HG03571 (cell line): ENCODE measurements at regions not wholly inside any gene's neighbourhood (a gene's known extent, or its start where the extent isn't known, plus 50 kb on each side); places are given as distances from the start of the nearest gene placed in this dataset.
"Not testable (repeated sequence)": the region's sequence is repeated elsewhere in the genome, so short reads cannot be mapped to it uniquely, and the experiment has no call there.

Experiments used
- ATAC-seq: cut with Tn5 transposase; IDR thresholded peaks from one replicate; pipeline ENCODE4 v1.9.1; 2021; ENCODE audit not compliant: unreplicated experiment

- ATAC-seq: not testable (repeated sequence)
Observed at GRCh38 chr9:7626571-7627029, 173.0 kb downstream of the DMAC1 start.

- ATAC-seq: no peak
Observed at GRCh38 chr9:7622481-7622880, 177.1 kb downstream of the DMAC1 start.

- no peak for ATAC-seq
Observed at GRCh38 chr9:7615344-7615743, 184.2 kb downstream of the DMAC1 start.

- no peak for ATAC-seq
Observed at GRCh38 chr9:7613931-7614330, 185.6 kb downstream of the DMAC1 start.

GRCh38 chr9:7608261-7608660, 191.3 kb downstream of the DMAC1 start:
- ATAC-seq: no peak

- ATAC-seq: no peak
Observed at GRCh38 chr9:7607421-7607820, 192.2 kb downstream of the DMAC1 start.

- no peak for ATAC-seq
Observed at GRCh38 chr9:7606591-7606990, 193.0 kb downstream of the DMAC1 start.

GRCh38 chr9:7601739-7602138, 197.8 kb downstream of the DMAC1 start:
- no peak for ATAC-seq

- no peak for ATAC-seq
Observed at GRCh38 chr9:7597716-7598115, 201.9 kb downstream of the DMAC1 start.

GRCh38 chr9:7592321-7593316, 207.0 kb downstream of the DMAC1 start:
- no peak for ATAC-seq

GRCh38 chr9:7591501-7591900, 208.1 kb downstream of the DMAC1 start:
- no peak for ATAC-seq

- ATAC-seq: no peak
Observed at GRCh38 chr9:7580568-7580967, 219.0 kb downstream of the DMAC1 start.

- ATAC-seq: no peak
Observed at GRCh38 chr9:7579351-7579750, 220.2 kb downstream of the DMAC1 start.

- ATAC-seq: no peak
Observed at GRCh38 chr9:7578951-7579350, 220.6 kb downstream of the DMAC1 start.

- ATAC-seq: peak; percentile 84
Observed at GRCh38 chr9:7570107-7570720, 229.4 kb downstream of the DMAC1 start.

GRCh38 chr9:7567687-7568086, 231.9 kb downstream of the DMAC1 start:
- ATAC-seq: no peak

- no peak for ATAC-seq
Observed at GRCh38 chr9:7561527-7562080, 238.0 kb downstream of the DMAC1 start.

- no peak for ATAC-seq
Observed at GRCh38 chr9:7560669-7561305, 238.8 kb downstream of the DMAC1 start.

- no peak for ATAC-seq
Observed at GRCh38 chr9:7554699-7555098, 244.9 kb downstream of the DMAC1 start.

- ATAC-seq: not testable (repeated sequence)
Observed at GRCh38 chr9:7552706-7553105, 246.9 kb downstream of the DMAC1 start.

GRCh38 chr9:7549249-7549648, 250.3 kb downstream of the DMAC1 start:
- no peak for ATAC-seq
